COLO829 (cell line): ENCODE measurements at regions not wholly inside any gene's neighbourhood (a gene's known extent, or its start where the extent isn't known, plus 50 kb on each side); places are given as distances from the start of the nearest gene placed in this dataset.

Source experiments
- DNase-seq: peaks from one replicate; pipeline ENCODE4 v3.0.0; 2012; ENCODE audit warnings: low spot score

GRCh38 chr1:172952516-172952915 is 98.2 kb downstream of the TNFSF18 start:
- DNase-seq = no peak

DNA sequence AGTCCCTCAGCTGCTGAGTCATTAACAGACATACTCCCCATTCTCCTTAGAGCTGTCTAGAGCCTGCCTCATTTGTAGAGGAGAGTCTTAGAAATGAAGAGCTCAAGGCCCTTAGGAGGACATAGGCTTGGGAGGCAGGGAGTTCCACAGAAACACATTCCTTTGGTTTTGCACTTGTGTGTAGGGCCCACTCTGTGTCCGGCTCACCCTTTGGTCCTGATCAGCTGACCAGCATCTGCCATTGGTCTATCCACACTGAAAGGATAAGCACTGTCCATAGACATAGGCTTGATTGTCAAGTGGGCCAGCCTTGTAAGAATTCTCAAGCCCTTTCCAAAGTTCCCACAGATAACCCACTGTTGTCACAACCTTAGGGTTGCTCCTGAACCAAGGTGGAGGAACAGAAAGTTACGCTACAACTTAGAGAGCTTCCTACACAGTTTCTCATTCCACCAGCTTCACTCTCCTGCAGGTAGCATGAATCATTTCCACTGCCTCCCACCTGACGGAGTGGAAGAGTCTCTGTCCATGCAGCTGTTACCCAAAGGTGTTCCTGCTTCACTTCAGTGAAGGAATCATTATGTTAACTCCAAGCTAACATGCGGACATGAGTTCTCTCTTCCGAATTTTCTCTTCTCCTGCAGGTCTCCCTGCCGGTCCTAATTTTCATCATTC is 96.1 kb downstream of the TNFSF18 start:
- DNase-seq = no peak

GRCh38 chr1:172955161-172955815 is 95.5 kb downstream of the TNFSF18 start:
- DNase-seq = no peak

DNA sequence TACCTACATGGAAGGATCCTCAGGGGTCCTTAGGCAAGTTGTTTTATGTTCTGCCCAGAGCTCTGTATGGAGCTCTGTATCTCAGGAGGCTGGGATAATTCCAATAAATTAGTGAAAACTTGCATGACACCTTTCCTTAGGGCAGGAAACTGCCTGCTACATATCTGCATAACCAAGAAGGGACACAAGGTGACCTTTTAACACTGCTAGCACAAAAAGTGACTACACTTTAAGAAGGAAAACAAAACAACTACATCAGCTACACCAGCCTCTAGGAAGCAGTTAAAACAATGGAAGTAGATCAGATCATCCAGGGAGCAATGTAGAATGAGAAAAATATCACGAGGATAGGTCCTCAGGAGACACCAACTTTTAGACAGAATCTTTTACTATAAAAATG is 93.9 kb downstream of the TNFSF18 start:
- no peak for DNase-seq

- no peak for DNase-seq
Observed at GRCh38 chr1:172957491-172957890, 93.2 kb downstream of the TNFSF18 start.

GRCh38 chr1:172959571-172959970 is 91.2 kb downstream of the TNFSF18 start:
- DNase-seq = no peak

GRCh38 chr1:172960019-172960418 is 90.7 kb downstream of the TNFSF18 start:
- no peak for DNase-seq

- DNase-seq = no peak
Observed at GRCh38 chr1:172960454-172961208, 90.1 kb downstream of the TNFSF18 start.

- no peak for DNase-seq
Observed at GRCh38 chr1:172964864-172965263, 85.9 kb downstream of the TNFSF18 start.

DNA sequence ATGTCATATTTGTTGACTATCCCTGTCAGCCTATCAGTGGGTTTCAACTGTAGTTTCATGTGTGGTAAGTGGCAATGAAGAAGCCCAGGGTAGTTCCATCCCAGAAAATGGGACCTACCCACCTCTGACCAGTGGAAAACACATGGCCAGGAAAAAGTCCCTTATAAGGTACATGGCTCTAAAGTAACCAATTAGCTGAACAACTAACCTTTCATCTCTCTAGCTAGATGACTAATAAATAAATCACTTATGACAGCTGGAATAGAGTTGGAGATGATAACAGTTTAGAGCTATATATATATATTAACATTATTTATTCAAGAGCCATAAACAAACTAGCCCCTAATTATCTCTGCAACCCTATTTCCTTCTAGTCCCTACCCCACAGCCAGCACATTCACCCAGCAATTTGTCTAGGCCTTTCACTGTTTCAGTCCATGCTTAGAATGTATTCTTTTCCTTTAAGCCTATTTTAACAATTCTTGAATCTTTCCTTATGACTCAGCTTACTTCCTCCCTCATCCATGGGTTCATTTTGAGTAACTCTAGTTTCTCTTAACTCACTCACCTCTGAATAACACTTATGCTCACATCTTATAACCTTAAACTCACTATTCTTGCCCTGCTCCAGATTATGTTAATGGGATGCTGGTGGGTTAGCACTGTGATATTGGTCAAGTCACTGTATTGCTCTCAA is 83.7 kb downstream of the TNFSF18 start:
- DNase-seq = no peak

- DNase-seq = no peak
Observed at GRCh38 chr1:172967936-172968335, 82.8 kb downstream of the TNFSF18 start.

- DNase-seq = no peak
Observed at GRCh38 chr1:172969611-172970010, 81.1 kb downstream of the TNFSF18 start.

DNA sequence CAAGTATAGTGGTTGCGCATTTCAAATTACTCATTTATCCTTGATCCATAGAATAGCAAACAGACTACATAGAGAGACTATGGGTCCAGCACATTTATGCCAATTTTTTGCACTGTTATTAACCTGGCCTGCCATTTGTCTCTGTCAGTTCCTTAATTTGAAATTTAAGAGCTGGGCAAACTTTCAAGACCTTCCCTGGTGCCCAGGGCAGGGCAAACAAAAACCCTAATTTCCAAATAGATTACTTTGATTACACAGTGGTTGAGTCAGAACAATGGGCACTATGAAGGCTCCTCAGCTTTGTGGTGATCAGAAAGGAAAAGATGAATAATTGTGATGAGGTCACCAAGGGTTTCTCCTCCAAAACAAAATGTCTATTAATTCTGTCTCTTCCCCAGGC is 80.6 kb downstream of the TNFSF18 start:
- DNase-seq = peak; percentile 63

GRCh38 chr1:172971241-172971640 is 79.5 kb downstream of the TNFSF18 start:
- no peak for DNase-seq

GRCh38 chr1:172972258-172972657 is 78.5 kb downstream of the TNFSF18 start:
- DNase-seq = no peak

DNA sequence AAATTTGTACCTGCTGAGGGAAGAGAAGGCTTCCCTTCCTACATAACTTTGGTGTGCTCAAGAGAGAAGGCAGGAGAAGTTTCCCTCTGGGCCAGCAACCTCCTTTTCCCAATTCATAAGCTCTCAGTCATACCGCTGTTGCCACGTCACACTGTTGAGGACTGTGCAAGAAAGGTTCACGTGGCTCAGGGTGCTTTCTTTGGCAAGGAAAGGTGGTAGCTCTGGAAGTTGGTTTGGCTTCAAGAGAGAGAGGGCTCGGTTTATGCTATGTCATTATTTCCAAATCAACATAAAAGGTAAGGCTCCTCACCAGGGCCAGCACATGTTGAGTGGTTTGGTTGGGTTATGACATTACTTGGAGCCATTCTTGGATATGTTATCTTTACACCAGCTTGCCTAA is 77.3 kb downstream of the TNFSF18 start:
- DNase-seq = no peak

DNA sequence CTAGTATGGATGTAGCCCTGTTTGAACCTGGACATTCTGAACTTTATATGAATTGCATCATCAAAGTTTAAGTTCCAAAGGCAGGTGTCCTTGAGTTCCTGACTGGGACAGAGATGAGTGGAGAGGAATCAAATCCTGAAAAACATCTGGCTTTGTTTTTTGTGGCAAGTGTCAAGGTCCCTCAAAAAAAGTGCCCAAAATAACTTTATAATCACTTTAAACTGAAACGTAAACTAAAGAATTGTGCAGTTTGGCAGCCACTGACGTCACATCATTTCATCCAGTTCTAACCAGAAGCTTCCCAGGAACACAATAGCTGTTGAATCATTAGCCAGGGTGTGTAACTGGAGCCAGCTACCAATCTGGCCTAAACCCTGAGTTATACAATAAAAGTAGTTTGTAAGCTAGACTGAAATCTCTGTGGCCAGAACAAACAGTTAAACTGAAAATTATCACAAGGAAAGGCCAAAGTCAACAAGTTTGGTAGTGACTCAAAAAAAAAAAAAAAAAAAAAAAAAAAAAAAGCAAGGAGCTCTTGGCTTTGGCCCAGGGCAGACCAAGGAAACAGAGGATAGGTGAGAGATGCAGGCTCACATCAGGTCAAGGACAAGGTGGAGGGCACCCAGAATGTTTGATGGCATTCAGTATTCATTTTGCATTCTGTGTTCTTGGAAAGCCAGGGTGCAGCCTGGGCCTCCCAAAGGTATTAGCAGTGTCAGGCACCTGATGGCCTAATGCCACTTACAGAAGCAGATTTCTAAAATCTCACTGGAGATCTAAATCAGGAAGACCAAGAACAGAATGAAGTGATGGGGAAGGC is 74.3 kb downstream of the TNFSF18 start:
- DNase-seq = no peak

GRCh38 chr1:172977296-172978017 is 73.3 kb downstream of the TNFSF18 start:
- no peak for DNase-seq

DNA sequence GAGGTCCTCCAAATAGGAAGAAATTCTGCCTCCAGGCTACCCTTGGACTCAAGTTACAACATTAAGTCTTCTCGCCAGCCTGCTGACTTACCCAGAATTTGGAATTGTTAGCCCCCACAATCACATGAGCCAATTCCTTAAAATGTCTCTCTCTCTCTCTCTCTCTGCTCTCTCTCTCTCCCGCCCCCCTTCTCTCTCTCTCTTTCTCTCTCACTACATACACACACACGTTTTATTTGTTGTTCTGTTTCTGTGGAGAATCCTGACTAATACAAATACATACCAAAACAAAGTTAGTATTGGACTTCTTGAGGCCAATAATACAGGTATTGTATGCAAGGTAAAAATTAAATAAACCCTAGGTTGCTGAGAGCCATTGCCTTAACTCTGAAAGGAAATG is 72.1 kb downstream of the TNFSF18 start:
- DNase-seq = no peak

GRCh38 chr1:172979828-172980227 is 70.9 kb downstream of the TNFSF18 start:
- no peak for DNase-seq

- DNase-seq = peak; percentile 23
Observed at GRCh38 chr1:172980456-172980855, 70.3 kb downstream of the TNFSF18 start.
